GM23338 (cell line): ENCODE measurements at regions not wholly inside any gene's neighbourhood (a gene's known extent, or its start where the extent isn't known, plus 50 kb on each side); places are given as distances from the start of the nearest gene placed in this dataset.

Experiments used
- ATAC-seq: fragments of 200-7000 bp; cut with Tn5 transposase; 3 replicates; pipeline ENCODE4 v1.9.1; 2020
- DNase-seq: peaks from one replicate; pipeline ENCODE4 v3.0.0-alpha.2; 2015; ENCODE audit warnings: low spot score
- H2AFZ ChIP-seq: fragments of 200-600 bp; sonication (generic); 2 replicates; pipeline ENCODE4 v1.8.0; 2016; ENCODE audit warnings: antibody characterized with exemption, mild to moderate bottlenecking, moderate library complexity
- H3F3A ChIP-seq: fragments of 200-600 bp; sonication (generic); replicated peaks from 2 replicates; pipeline ENCODE4 v1.8.0; 2017; ENCODE audit warnings: antibody characterized with exemption, mixed run types, low read depth
- H3K27ac ChIP-seq: fragments of 200-600 bp; sonication (generic); 2 replicates; pipeline ENCODE4 v1.6.1; 2016; ENCODE audit warnings: low read depth
- H3K27me3 ChIP-seq: fragments of 200-600 bp; sonication (generic); 2 replicates; pipeline ENCODE4 v1.8.0; 2016; ENCODE audit warnings: mild to moderate bottlenecking, mixed run types, moderate library complexity; ENCODE audit not compliant: insufficient read depth
- H3K36me3 ChIP-seq: fragments of 200-600 bp; sonication (generic); 2 replicates; pipeline ENCODE4 v1.8.0; 2016; ENCODE audit warnings: mild to moderate bottlenecking; ENCODE audit not compliant: insufficient read depth
- H3K4me1 ChIP-seq: fragments of 200-600 bp; sonication (generic); 2 replicates; pipeline ENCODE4 v1.8.0; 2016; ENCODE audit warnings: mild to moderate bottlenecking, moderate library complexity; ENCODE audit not compliant: insufficient read depth
- H3K4me2 ChIP-seq: fragments of 200-600 bp; sonication (generic); 2 replicates; pipeline ENCODE4 v1.7.1; 2017; ENCODE audit warnings: mixed run types
- H3K4me3 ChIP-seq: fragments of 200-600 bp; sonication (generic); 2 replicates; pipeline ENCODE4 v1.6.1; 2016; ENCODE audit warnings: mixed run types
- H3K79me2 ChIP-seq: fragments of 200-600 bp; sonication (generic); replicated peaks from 2 replicates; pipeline ENCODE4 v1.8.0; 2017; ENCODE audit warnings: mild to moderate bottlenecking; ENCODE audit not compliant: insufficient read depth
- H3K9me2 ChIP-seq: fragments of 200-600 bp; sonication (generic); 2 replicates; pipeline ENCODE4 v1.8.0; 2017; ENCODE audit not compliant: insufficient read depth
- H4K20me1 ChIP-seq: fragments of 200-600 bp; sonication (generic); replicated peaks from 2 replicates; pipeline ENCODE4 v1.8.0; 2017; ENCODE audit warnings: mild to moderate bottlenecking; ENCODE audit not compliant: insufficient read depth
- H3K27ac Mint-ChIP-seq: 2 replicates; pipeline ENCODE4 v1.8.0; 2020; ENCODE audit warnings: inconsistent platforms, mild to moderate bottlenecking, moderate library complexity, mixed read lengths
- H3K27me3 Mint-ChIP-seq: 3 replicates; pipeline ENCODE4 v1.8.0; 2022; ENCODE audit warnings: low read depth, mild to moderate bottlenecking, moderate library complexity, mixed read lengths, inconsistent platforms; ENCODE audit not compliant: insufficient read depth, poor library complexity
- H3K36me3 Mint-ChIP-seq: 3 replicates; pipeline ENCODE4 v1.8.0; 2021; ENCODE audit warnings: low read depth, mild to moderate bottlenecking, inconsistent platforms, moderate library complexity, mixed read lengths
- H3K4me1 Mint-ChIP-seq: 3 replicates; pipeline ENCODE4 v1.8.0; 2020; ENCODE audit warnings: mild to moderate bottlenecking, inconsistent platforms, mixed read lengths
- H3K4me3 Mint-ChIP-seq: 3 replicates; pipeline ENCODE4 v1.8.0; 2021; ENCODE audit warnings: moderate library complexity, mild to moderate bottlenecking, inconsistent platforms, mixed read lengths
- H3K9me3 Mint-ChIP-seq: 3 replicates; pipeline ENCODE4 v1.8.0; 2020; ENCODE audit warnings: moderate library complexity, mild to moderate bottlenecking, inconsistent platforms, mixed read lengths
- CREB1 ChIP-seq: fragments of 250-450 bp; sonication (Bioruptor Pico); IDR thresholded peaks from 2 replicates; pipeline ENCODE4 v1.5.0; 2020; ENCODE audit warnings: low read depth, mild to moderate bottlenecking, moderate library complexity
- CTCF ChIP-seq, 2 experiments: fragments of 200-600 bp in 1 of 2; sonication (generic) in 1 of 2; conservative IDR thresholded peaks; 2 replicates each; pipeline versions ENCODE4 v1.5.1 to v1.6.1; 2016 to 2017; ENCODE audit warnings: antibody characterized with exemption in 2 of 2, low read depth in 2 of 2, mild to moderate bottlenecking in 2 of 2, moderate library complexity in 1 of 2
- ETS1 ChIP-seq: IDR thresholded peaks from 2 replicates; pipeline ENCODE4 v1.6.1; 2016; ENCODE audit warnings: antibody characterized with exemption
- EZH2 ChIP-seq: fragments of 200-600 bp; sonication (generic); IDR thresholded peaks from one replicate; pipeline ENCODE4 v1.8.0; 2017; ENCODE audit warnings: antibody characterized with exemption, mild to moderate bottlenecking, low read depth; ENCODE audit not compliant: unreplicated experiment
- EZH2phosphoT487 ChIP-seq: fragments of 200-600 bp; sonication (generic); IDR thresholded peaks from one replicate; pipeline ENCODE4 v1.8.1; 2018; ENCODE audit warnings: antibody characterized with exemption; ENCODE audit not compliant: unreplicated experiment
- JUNB ChIP-seq: IDR thresholded peaks from one replicate; pipeline ENCODE4 v1.6.1; 2016; ENCODE audit warnings: antibody characterized with exemption; ENCODE audit not compliant: unreplicated experiment
- NANOG ChIP-seq: IDR thresholded peaks from 2 replicates; pipeline ENCODE4 v1.6.1; 2016; ENCODE audit warnings: antibody characterized with exemption, borderline replicate concordance
- POLR2AphosphoS5 ChIP-seq: IDR thresholded peaks from 2 replicates; pipeline ENCODE4 v1.6.1; 2016; ENCODE audit warnings: antibody characterized with exemption, low read depth
- REST ChIP-seq: IDR thresholded peaks from one replicate; pipeline ENCODE4 v1.6.1; 2018; ENCODE audit warnings: antibody characterized with exemption; ENCODE audit not compliant: unreplicated experiment
- STAT1 ChIP-seq: IDR thresholded peaks from one replicate; pipeline ENCODE4 v1.6.1; 2016; ENCODE audit warnings: antibody characterized with exemption; ENCODE audit not compliant: unreplicated experiment
- ZNF114 ChIP-seq: fragments of 250-450 bp; sonication (Bioruptor Pico); IDR thresholded peaks from 2 replicates; pipeline ENCODE4 v1.5.0; 2020; ENCODE audit warnings: mild to moderate bottlenecking, moderate library complexity
- ZNF331 ChIP-seq: fragments of 250-450 bp; sonication (Bioruptor Pico); IDR thresholded peaks from 2 replicates; pipeline ENCODE4 v1.5.0; 2020; ENCODE audit warnings: low read depth, mild to moderate bottlenecking, moderate library complexity
- ZNF462 ChIP-seq: fragments of 250-450 bp; sonication (Bioruptor Pico); IDR thresholded peaks from 2 replicates; pipeline ENCODE4 v1.5.0; 2020; ENCODE audit warnings: mild to moderate bottlenecking, moderate library complexity

GRCh38 chr6:83770910-83771309 lies 62.0 kb upstream of the SNAP91 start:
- Histone ChIP-seq H4K20me1 (no peaks in the 10 kb centered on the region), H3K27ac (no peak overlapping the region), H3K4me3 (no peak overlapping the region), H3K4me1 (no peaks in the 10 kb centered on the region), H3K4me2 (no peak overlapping the region), H3K27me3 (no peaks in the 10 kb centered on the region), H3K9me2 (peaks cover 14% of the 10 kb centered on the region; the same call in 1 of the 2 replicates), H3K79me2 (no peaks in the 10 kb centered on the region), H3K36me3 (no peaks in the 10 kb centered on the region), H2AFZ (no peak overlapping the region), H3F3A (no peaks in the 10 kb centered on the region)
- DNase-seq: no peak
- no peak overlapping the region for H3K4me3 Mint-ChIP-seq
- H3K27ac Mint-ChIP-seq: no peak overlapping the region
- no peaks in the 10 kb centered on the region; the same call in 2 of the 3 replicates for H3K4me1 Mint-ChIP-seq
- no peaks in the 10 kb centered on the region for H3K36me3 Mint-ChIP-seq
- H3K27me3 Mint-ChIP-seq: no peaks in the 10 kb centered on the region
- peaks cover 8% of the 10 kb centered on the region; the same call in 2 of the 3 replicates for H3K9me3 Mint-ChIP-seq
- no peak for ATAC-seq
- TF ChIP-seq ZNF462 (CRISPR knock-in tag): no peak
- no peak for TF ChIP-seq STAT1
- TF ChIP-seq CTCF (conservative IDR thresholded peaks at IDR 0.05; ENCODE audit: low read depth in 2 of 2): no peak
- TF ChIP-seq EZH2phosphoT487: no peak
- no peak for TF ChIP-seq REST
- TF ChIP-seq ETS1: no peak
- TF ChIP-seq POLR2AphosphoS5: no peak
- no peak for TF ChIP-seq EZH2
- TF ChIP-seq ZNF114: no peak
- no peak for TF ChIP-seq NANOG
- TF ChIP-seq ZNF331 (CRISPR knock-in tag): no peak
- no peak for TF ChIP-seq JUNB
- no peak for TF ChIP-seq CREB1 (CRISPR knock-in tag)
